D721Med (cell line): ENCODE measurements at regions not wholly inside any gene's neighbourhood (a gene's known extent, or its start where the extent isn't known, plus 50 kb on each side); places are given as distances from the start of the nearest gene placed in this dataset.

Experiments
- DNase-seq: peaks from one replicate; pipeline ENCODE4 v3.0.0; 2011; ENCODE audit warnings: low spot score; ENCODE audit not compliant: insufficient read length
- FAIRE-seq: peaks from 2 replicates; lab custom pipeline; 2011; peaks lifted over from hg19 to GRCh38; lab: Jason Lieb, UNC
- CTCF ChIP-seq: IDR thresholded peaks from 2 replicates; pipeline ENCODE4 v1.5.1; 2012; ENCODE audit warnings: mild to moderate bottlenecking, control low read depth; ENCODE audit not compliant: insufficient read depth; ENCODE audit errors: missing control alignments

GRCh38 chr20:12399110-12399836, 481.6 kb downstream of the BTBD3 start:
- DNase-seq (no peak), FAIRE-seq (no peak)
- no peak for TF ChIP-seq CTCF

GRCh38 chr20:12404941-12405340, 487.2 kb downstream of the BTBD3 start:
- no peak for TF ChIP-seq CTCF
- FAIRE-seq, result no peak
- no peak for DNase-seq

GRCh38 chr20:12406978-12407377, 489.3 kb downstream of the BTBD3 start:
- no peak for TF ChIP-seq CTCF

GRCh38 chr20:12409501-12409900, 491.8 kb downstream of the BTBD3 start:
- FAIRE-seq (no peak), DNase-seq (no peak)
- no peak for TF ChIP-seq CTCF

More at GRCh38 chr20:12406978-12407377, 489.3 kb downstream of the BTBD3 start:
- DNase-seq, result no peak
- FAIRE-seq, result no peak

DNA sequence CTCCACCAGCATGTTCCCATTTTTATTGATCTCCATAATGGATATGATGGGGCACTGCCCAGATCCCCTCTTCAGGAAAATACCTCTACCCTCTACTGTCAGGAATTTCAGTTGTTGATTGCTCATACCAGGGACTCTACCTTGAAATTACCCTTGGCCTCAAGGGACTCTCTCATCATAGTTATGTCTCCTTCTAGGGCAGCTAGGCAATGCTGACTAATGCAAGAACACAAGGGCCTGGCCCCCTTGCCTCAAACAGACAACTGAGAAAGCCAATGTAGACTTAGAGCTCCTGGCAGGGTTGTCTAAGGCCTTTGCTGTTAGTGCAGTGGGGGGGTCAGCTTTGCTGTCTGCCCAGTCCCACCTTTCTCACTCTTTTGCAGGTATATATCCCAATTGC, 493.1 kb downstream of the BTBD3 start:
- no peak for TF ChIP-seq CTCF
- DNase-seq (no peak), FAIRE-seq (no peak)

DNA sequence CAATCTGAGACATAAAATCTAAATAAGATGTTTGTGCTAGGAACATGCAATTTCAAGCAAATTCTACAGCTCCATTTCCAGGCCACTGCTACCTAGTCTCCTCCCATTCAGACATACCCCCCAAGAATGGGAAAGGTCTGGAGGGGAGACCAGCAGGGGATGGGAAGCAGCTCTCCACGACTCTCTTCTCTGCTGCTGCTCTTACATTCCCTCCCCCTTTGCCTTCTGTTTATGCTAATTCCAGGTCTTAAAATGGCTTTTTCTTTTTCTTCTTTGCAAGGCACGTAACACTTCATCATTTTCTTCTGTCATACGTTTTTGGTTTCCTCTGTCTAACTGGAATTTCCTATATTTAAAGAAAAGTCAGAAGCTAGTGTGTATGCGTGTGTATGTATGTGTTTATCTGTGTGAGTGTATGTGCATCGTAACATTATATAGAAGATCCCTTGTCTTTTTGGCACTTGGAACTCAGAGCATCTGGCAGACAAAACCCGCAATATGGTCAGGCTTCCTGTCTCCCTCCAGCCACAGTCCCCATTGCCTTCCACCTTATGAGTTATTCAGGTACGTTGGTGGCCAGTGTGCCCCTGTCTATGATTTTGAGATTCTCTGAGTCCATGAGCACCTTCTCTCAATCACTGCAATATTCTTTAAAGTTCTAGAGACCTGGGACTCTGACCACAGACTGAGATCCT, 493.7 kb downstream of the BTBD3 start:
- TF ChIP-seq CTCF, result no peak
- DNase-seq (no peak), FAIRE-seq (no peak)

DNA sequence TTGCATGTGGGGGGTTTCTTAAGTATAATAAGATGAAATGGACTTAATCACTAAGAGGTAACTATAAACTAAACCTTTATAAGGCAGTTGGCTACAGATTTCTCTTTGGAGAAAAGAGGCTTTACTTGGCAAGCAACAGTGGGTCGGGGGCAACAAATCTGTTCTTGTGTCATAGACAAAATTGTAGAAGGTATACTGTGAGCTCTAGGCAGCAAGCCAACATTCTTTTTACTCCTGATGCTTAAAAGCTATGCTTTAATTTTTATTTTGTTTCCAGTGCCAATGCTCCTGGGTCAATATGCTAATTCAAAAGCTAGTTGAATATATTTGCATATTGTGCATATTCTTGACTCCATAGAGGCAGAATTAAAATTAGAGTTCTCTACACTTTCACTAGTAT, 495.4 kb downstream of the BTBD3 start:
- DNase-seq, result no peak
- TF ChIP-seq CTCF, result no peak
- no peak for FAIRE-seq
